ENCODE measurements at regions not wholly inside any gene's neighbourhood (a gene's known extent, or its start where the extent isn't known, plus 50 kb on each side); places are given as distances from the start of the nearest gene placed in this dataset.

GRCh38 chr2:8086796-8087479, 594.9 kb upstream of the ID2 start:
- Histone ChIP-seq H2BK12ac (ENCODE audit: low read length) (no peak overlapping the region), H2AK5ac (ENCODE audit: low read length) (no peak overlapping the region), H3K4ac (ENCODE audit: low read depth, low read length) (no peak overlapping the region), H3K27me3 (ENCODE audit: insufficient read depth, low read length) (no peaks in the 10 kb centered on the region), H2BK5ac (ENCODE audit: low read depth, low read length, poor library complexity) (no peak overlapping the region), H3K27ac (ENCODE audit: low read depth, low read length) (no peak overlapping the region), H3K36me3 (ENCODE audit: control insufficient read depth in 1 of 2, insufficient read depth in 2 of 2, low read length in 2 of 2) (no peaks in the 10 kb centered on the region), H4K91ac (ENCODE audit: low read depth, low read length) (no peak overlapping the region), H4K12ac (ENCODE audit: low read depth, low read length) (no peak overlapping the region), H3K9me3 (ENCODE audit: insufficient read depth, low read depth, low read length) (no peaks in the 10 kb centered on the region), H3K23ac (ENCODE audit: low read length) (no peak overlapping the region), H3K4me2 (ENCODE audit: low read length) (no peak overlapping the region), H4K8ac (ENCODE audit: low read depth, low read length) (no peak overlapping the region), H3K4me1 (ENCODE audit: control insufficient read depth in 1 of 2, insufficient read depth in 2 of 2, low read length in 2 of 2) (peaks cover 3 to 7% of the 10 kb centered on the region in 2 experiments), H2BK120ac (ENCODE audit: insufficient read depth, low read length, poor library complexity) (no peak overlapping the region), H3K79me2 (ENCODE audit: control insufficient read depth, insufficient read depth, low read length, poor library complexity) (no peaks in the 10 kb centered on the region), H3K14ac (ENCODE audit: low read length) (no peak overlapping the region), H3K18ac (ENCODE audit: low read length) (no peak overlapping the region), H2AFZ (ENCODE audit: insufficient read depth, low read length, poor library complexity) (no peak overlapping the region), H3K79me1 (ENCODE audit: low read length) (no peaks in the 10 kb centered on the region), H3K4me3 (ENCODE audit: low read depth, low read length) (no peak overlapping the region), H3K9ac (ENCODE audit: low read length) (no peak overlapping the region)
- DNase-seq: no peak
- WGBS (ENCODE audit: extremely low coverage, insufficient coverage, insufficient read length): no CpG with 5 or more reads among the region's 4 CpGs

GRCh38 chr2:8087480-8087840, 594.4 kb upstream of the ID2 start:
- H3K4ac ChIP-seq (ENCODE audit: low read depth, low read length): no peak overlapping the region
- H3K9ac ChIP-seq (ENCODE audit: low read length): no peak overlapping the region
- H3K79me1 ChIP-seq (ENCODE audit: low read length): no peaks in the 10 kb centered on the region
- peaks cover 3 to 7% of the 10 kb centered on the region in 2 experiments for H3K4me1 ChIP-seq (ENCODE audit: control insufficient read depth in 1 of 2, insufficient read depth in 2 of 2, low read length in 2 of 2)
- no peak overlapping the region for H3K14ac ChIP-seq (ENCODE audit: low read length)
- DNase-seq: no peak
- no peak overlapping the region for H4K12ac ChIP-seq (ENCODE audit: low read depth, low read length)
- no peak overlapping the region for H3K4me2 ChIP-seq (ENCODE audit: low read length)
- WGBS (ENCODE audit: extremely low coverage, insufficient coverage, insufficient read length): no CpG with 5 or more reads among the region's 3 CpGs
- no peaks in the 10 kb centered on the region for H3K79me2 ChIP-seq (ENCODE audit: control insufficient read depth, insufficient read depth, low read length, poor library complexity)
- H2BK12ac ChIP-seq (ENCODE audit: low read length): no peak overlapping the region
- no peak overlapping the region for H2AFZ ChIP-seq (ENCODE audit: insufficient read depth, low read length, poor library complexity)
- H4K91ac ChIP-seq (ENCODE audit: low read depth, low read length): no peak overlapping the region
- H3K4me3 ChIP-seq (ENCODE audit: low read depth, low read length): no peak overlapping the region
- H3K27me3 ChIP-seq (ENCODE audit: insufficient read depth, low read length): no peaks in the 10 kb centered on the region
- no peak overlapping the region for H3K18ac ChIP-seq (ENCODE audit: low read length)
- no peak overlapping the region for H3K23ac ChIP-seq (ENCODE audit: low read length)
- no peak overlapping the region for H2AK5ac ChIP-seq (ENCODE audit: low read length)
- H2BK5ac ChIP-seq (ENCODE audit: low read depth, low read length, poor library complexity): no peak overlapping the region
- H2BK120ac ChIP-seq (ENCODE audit: insufficient read depth, low read length, poor library complexity): no peak overlapping the region
- no peaks in the 10 kb centered on the region for H3K9me3 ChIP-seq (ENCODE audit: insufficient read depth, low read depth, low read length)
- H4K8ac ChIP-seq (ENCODE audit: low read depth, low read length): no peak overlapping the region
- no peak overlapping the region for H3K27ac ChIP-seq (ENCODE audit: low read depth, low read length)
- H3K36me3 ChIP-seq (ENCODE audit: control insufficient read depth in 1 of 2, insufficient read depth in 2 of 2, low read length in 2 of 2): no peaks in the 10 kb centered on the region

DNA sequence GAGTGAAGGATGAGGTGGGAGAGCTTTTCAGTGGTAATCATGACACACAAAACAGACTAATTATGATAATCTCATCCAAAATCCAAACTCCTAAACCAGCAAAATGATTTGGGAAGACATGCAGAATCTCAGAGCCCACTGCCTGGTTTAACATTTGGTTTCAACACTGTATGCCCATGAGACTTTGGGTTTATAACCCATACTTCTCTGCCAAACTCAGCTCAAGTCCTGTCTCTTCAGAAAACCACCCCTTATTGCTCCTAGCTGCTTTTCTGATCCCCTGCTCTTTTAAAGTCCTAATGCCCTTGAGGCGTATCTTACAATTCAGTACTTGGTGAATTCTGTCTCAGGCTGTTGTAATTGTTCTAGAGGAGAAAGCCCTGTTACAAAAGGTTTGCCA, 593.0 kb upstream of the ID2 start:
- no peak overlapping the region for H3K9ac ChIP-seq (ENCODE audit: low read length)
- no peaks in the 10 kb centered on the region for H3K36me3 ChIP-seq (ENCODE audit: control insufficient read depth in 1 of 2, insufficient read depth in 2 of 2, low read length in 2 of 2)
- H3K27me3 ChIP-seq (ENCODE audit: insufficient read depth, low read length): no peaks in the 10 kb centered on the region
- no peak overlapping the region for H2AK5ac ChIP-seq (ENCODE audit: low read length)
- no peak for DNase-seq
- no peak overlapping the region for H3K4ac ChIP-seq (ENCODE audit: low read depth, low read length)
- H4K12ac ChIP-seq (ENCODE audit: low read depth, low read length): no peak overlapping the region
- H3K23ac ChIP-seq (ENCODE audit: low read length): no peak overlapping the region
- H4K8ac ChIP-seq (ENCODE audit: low read depth, low read length): no peak overlapping the region
- no CpG with 5 or more reads among the region's 1 CpG for WGBS (ENCODE audit: extremely low coverage, insufficient coverage, insufficient read length)
- no peak overlapping the region for H3K4me2 ChIP-seq (ENCODE audit: low read length)
- no peak overlapping the region for H3K14ac ChIP-seq (ENCODE audit: low read length)
- H2BK120ac ChIP-seq (ENCODE audit: insufficient read depth, low read length, poor library complexity): no peak overlapping the region
- no peak overlapping the region for H4K91ac ChIP-seq (ENCODE audit: low read depth, low read length)
- no peaks in the 10 kb centered on the region for H3K9me3 ChIP-seq (ENCODE audit: insufficient read depth, low read depth, low read length)
- H3K4me1 ChIP-seq (ENCODE audit: control insufficient read depth in 1 of 2, insufficient read depth in 2 of 2, low read length in 2 of 2): peaks cover 3 to 7% of the 10 kb centered on the region in 2 experiments
- H3K79me2 ChIP-seq (ENCODE audit: control insufficient read depth, insufficient read depth, low read length, poor library complexity): no peaks in the 10 kb centered on the region
- H3K18ac ChIP-seq (ENCODE audit: low read length): no peak overlapping the region
- no peak overlapping the region for H3K4me3 ChIP-seq (ENCODE audit: low read depth, low read length)
- H2BK12ac ChIP-seq (ENCODE audit: low read length): no peak overlapping the region
- H3K79me1 ChIP-seq (ENCODE audit: low read length): no peaks in the 10 kb centered on the region
- no peak overlapping the region for H2AFZ ChIP-seq (ENCODE audit: insufficient read depth, low read length, poor library complexity)
- H2BK5ac ChIP-seq (ENCODE audit: low read depth, low read length, poor library complexity): no peak overlapping the region
- H3K27ac ChIP-seq (ENCODE audit: low read depth, low read length): no peak overlapping the region

DNA sequence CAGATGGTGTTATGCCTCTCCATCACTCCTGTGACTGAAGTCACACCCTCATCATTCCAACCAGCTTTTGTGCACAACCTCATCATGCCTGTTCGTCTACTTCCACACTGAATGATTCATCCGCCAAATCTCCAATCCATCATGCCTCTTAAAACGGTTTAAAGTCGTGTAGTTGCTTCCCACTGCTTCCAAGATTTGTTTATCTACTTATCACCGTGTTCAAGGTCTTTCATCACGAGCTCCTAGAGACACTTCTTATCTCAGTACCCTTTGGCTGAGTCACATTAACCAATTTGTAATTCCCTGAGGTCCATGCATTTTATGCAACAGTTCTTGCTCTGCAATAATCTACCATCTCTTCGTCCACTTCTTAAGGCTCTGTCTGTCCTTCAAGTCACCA, 592.3 kb upstream of the ID2 start:
- H4K12ac ChIP-seq (ENCODE audit: low read depth, low read length): no peak overlapping the region
- H3K4me1 ChIP-seq (ENCODE audit: control insufficient read depth in 1 of 2, insufficient read depth in 2 of 2, low read length in 2 of 2): peaks cover 3 to 7% of the 10 kb centered on the region in 2 experiments
- WGBS (ENCODE audit: extremely low coverage, insufficient coverage, insufficient read length): no CpG with 5 or more reads among the region's 7 CpGs
- H2BK12ac ChIP-seq (ENCODE audit: low read length): no peak overlapping the region
- no peak overlapping the region for H3K4me3 ChIP-seq (ENCODE audit: low read depth, low read length)
- no peak overlapping the region for H2BK120ac ChIP-seq (ENCODE audit: insufficient read depth, low read length, poor library complexity)
- H3K9me3 ChIP-seq (ENCODE audit: insufficient read depth, low read depth, low read length): no peaks in the 10 kb centered on the region
- no peak overlapping the region for H2AK5ac ChIP-seq (ENCODE audit: low read length)
- no peak overlapping the region for H3K18ac ChIP-seq (ENCODE audit: low read length)
- no peak overlapping the region for H3K9ac ChIP-seq (ENCODE audit: low read length)
- no peak overlapping the region for H2AFZ ChIP-seq (ENCODE audit: insufficient read depth, low read length, poor library complexity)
- H3K23ac ChIP-seq (ENCODE audit: low read length): no peak overlapping the region
- no peak overlapping the region for H4K8ac ChIP-seq (ENCODE audit: low read depth, low read length)
- no peaks in the 10 kb centered on the region for H3K27me3 ChIP-seq (ENCODE audit: insufficient read depth, low read length)
- no peak overlapping the region for H3K14ac ChIP-seq (ENCODE audit: low read length)
- H3K79me1 ChIP-seq (ENCODE audit: low read length): no peaks in the 10 kb centered on the region
- peak; percentile 89 to 98 for DNase-seq
- H3K79me2 ChIP-seq (ENCODE audit: control insufficient read depth, insufficient read depth, low read length, poor library complexity): no peaks in the 10 kb centered on the region
- H3K36me3 ChIP-seq (ENCODE audit: control insufficient read depth in 1 of 2, insufficient read depth in 2 of 2, low read length in 2 of 2): no peaks in the 10 kb centered on the region
- no peak overlapping the region for H3K4ac ChIP-seq (ENCODE audit: low read depth, low read length)
- no peak overlapping the region for H3K4me2 ChIP-seq (ENCODE audit: low read length)
- H4K91ac ChIP-seq (ENCODE audit: low read depth, low read length): no peak overlapping the region
- no peak overlapping the region for H3K27ac ChIP-seq (ENCODE audit: low read depth, low read length)
- no peak overlapping the region for H2BK5ac ChIP-seq (ENCODE audit: low read depth, low read length, poor library complexity)

All from trophoblast cell (in vitro differentiated cells and primary cell).